Activated naive CD8-positive, alpha-beta T cell treated with anti-CD3 and anti-CD28 coated beads, Interleukin-2, amount 10 ng/mL, durations not matched to agents 7 days and 5 days (primary cell): ENCODE measurements at regions not wholly inside any gene's neighbourhood (a gene's known extent, or its start where the extent isn't known, plus 50 kb on each side); places are given as distances from the start of the nearest gene placed in this dataset.

ENCODE experiments used
- ATAC-seq: fragments of 150-1000 bp; cut with Tn5 transposase; one replicate; pipeline ENCODE4 v1.10.0; 2021; ENCODE audit warnings: low read depth, moderate library complexity
- POLR2A ChIA-PET: fragments of 350-600 bp; sonication (Branson Sonifier 250); formaldehyde crosslinking; loops from one replicate; lab custom pipeline; 2021; ENCODE audit warnings: antibody characterized with exemption; lab: Charles Lee
- DNase-seq: peaks from one replicate; pipeline ENCODE4 v3.0.0; 2021
- H3K27ac Mint-ChIP-seq: one replicate; pipeline ENCODE4 v1.8.0; 2022; ENCODE audit warnings: mild to moderate bottlenecking, mixed read lengths
- H3K27me3 Mint-ChIP-seq: one replicate; pipeline ENCODE4 v1.8.0; 2022; ENCODE audit warnings: mild to moderate bottlenecking, moderate library complexity, mixed read lengths
- H3K36me3 Mint-ChIP-seq: one replicate; pipeline ENCODE4 v1.8.0; 2021; ENCODE audit warnings: mild to moderate bottlenecking, mixed read lengths
- H3K4me1 Mint-ChIP-seq: one replicate; pipeline ENCODE4 v1.8.0; 2021; ENCODE audit warnings: mixed read lengths
- H3K4me3 Mint-ChIP-seq: one replicate; pipeline ENCODE4 v1.8.0; 2022; ENCODE audit warnings: mild to moderate bottlenecking, moderate library complexity, mixed read lengths
- H3K9me3 Mint-ChIP-seq: one replicate; pipeline ENCODE4 v1.8.0; 2021; ENCODE audit warnings: mixed read lengths

DNA sequence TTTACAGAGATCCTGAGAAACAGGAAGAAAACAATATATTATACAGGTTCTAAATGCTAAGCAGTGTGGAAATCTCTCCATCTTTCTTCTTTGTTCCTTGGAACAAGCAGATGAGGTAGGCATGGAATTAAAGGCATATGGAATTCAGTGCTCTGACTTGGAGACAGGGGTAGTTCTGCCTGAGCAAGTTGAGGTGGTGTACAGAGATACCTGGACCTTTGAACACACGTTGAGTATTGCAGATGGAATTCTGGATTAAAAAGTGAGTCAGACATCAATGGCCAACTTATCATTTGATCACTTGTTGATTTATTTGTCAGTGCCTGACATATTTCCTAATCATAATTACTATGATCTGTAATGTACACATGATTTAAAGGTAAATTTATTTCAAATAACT, 293.9 kb upstream of the IRX4 start:
- no peaks in the 10 kb centered on the region for H3K36me3 Mint-ChIP-seq
- no peak overlapping the region for H3K27ac Mint-ChIP-seq
- H3K4me1 Mint-ChIP-seq = no peaks in the 10 kb centered on the region
- POLR2A ChIA-PET = no interaction called here
- H3K27me3 Mint-ChIP-seq = no peaks in the 10 kb centered on the region
- no peak overlapping the region for H3K4me3 Mint-ChIP-seq
- H3K9me3 Mint-ChIP-seq = no peaks in the 10 kb centered on the region
- ATAC-seq (no peak), DNase-seq (no peak)

DNA sequence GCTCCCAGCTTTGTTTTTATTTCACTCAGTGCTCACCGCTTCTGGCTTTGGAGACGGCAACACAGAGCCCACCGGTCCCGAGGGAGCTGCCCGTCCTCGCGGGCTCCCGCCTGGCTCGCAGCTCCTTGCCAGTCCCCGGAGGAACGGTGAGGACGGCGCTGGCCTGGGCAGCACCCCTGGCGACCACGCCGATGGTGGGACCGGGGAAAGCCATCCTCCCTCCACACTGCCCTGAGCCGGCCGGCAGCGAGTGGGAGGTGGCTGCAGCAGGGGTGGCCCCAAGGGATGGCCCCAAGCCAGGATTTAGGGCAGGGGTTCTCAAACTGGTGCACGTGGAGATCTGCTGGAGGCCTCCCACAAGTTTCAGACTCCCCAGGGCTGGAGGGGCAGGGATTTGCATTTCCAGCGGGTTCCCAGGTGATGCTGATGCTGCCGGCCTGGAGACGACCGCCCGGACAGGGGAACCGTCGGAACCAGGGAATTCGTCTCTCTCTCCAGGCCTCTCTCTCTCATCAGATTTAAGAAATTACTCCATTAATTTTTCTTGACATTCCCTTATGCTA, 293.2 kb upstream of the IRX4 start:
- H3K27me3 Mint-ChIP-seq = no peaks in the 10 kb centered on the region
- H3K4me3 Mint-ChIP-seq = no peak overlapping the region
- ATAC-seq (no peak), DNase-seq (no peak)
- POLR2A ChIA-PET = no interaction called here
- H3K27ac Mint-ChIP-seq = no peak overlapping the region
- H3K9me3 Mint-ChIP-seq = no peaks in the 10 kb centered on the region
- H3K4me1 Mint-ChIP-seq = no peaks in the 10 kb centered on the region
- H3K36me3 Mint-ChIP-seq = no peaks in the 10 kb centered on the region

DNA sequence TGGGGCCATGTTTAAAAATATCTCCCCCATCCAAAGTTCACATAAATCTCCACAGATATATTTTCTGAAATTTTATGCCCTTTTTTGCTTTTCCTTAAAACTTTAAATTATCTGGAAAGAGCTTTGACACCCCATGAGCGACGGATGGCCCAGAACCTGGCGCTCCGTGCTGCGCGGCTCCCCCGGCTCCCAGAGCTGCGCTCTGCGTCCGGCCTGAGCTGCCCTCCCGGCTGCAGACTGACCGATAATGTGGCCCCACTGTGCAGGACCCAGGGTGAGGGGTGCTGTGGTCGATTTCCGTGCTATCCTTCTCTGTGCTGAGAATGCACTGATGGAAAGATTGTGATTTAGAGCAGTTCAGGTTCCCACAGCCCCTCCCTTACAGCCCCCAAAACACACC, 292.3 kb upstream of the IRX4 start:
- Mint-ChIP-seq H3K4me3 (no peak overlapping the region), H3K36me3 (no peaks in the 10 kb centered on the region), H3K27me3 (no peaks in the 10 kb centered on the region), H3K27ac (no peak overlapping the region), H3K4me1 (no peaks in the 10 kb centered on the region), H3K9me3 (no peaks in the 10 kb centered on the region)
- POLR2A ChIA-PET = no interaction called here
- DNase-seq (no peak), ATAC-seq (no peak)

DNA sequence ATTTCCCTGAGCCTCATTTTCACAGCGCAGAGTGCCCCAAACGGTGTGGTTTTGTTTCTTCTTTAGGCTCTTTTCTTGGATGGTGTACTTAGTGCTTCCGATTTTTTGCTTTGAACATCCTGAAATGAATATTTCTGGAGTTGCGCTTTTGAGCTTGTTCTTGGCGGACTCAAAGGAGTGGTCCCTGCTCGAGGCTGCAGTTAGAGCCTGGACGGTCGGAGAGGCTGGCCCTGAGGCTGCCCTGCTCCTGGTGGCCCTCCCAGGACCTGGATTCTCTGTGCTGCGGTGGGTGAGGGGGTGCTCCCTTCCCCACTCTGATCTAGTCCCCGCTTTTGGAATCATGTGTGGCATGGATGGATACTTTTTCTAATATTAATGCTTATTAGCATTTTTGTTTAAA, 291.8 kb upstream of the IRX4 start:
- no peak overlapping the region for H3K27ac Mint-ChIP-seq
- no peaks in the 10 kb centered on the region for H3K27me3 Mint-ChIP-seq
- no peaks in the 10 kb centered on the region for H3K4me1 Mint-ChIP-seq
- DNase-seq (no peak), ATAC-seq (no peak)
- POLR2A ChIA-PET = no interaction called here
- no peak overlapping the region for H3K4me3 Mint-ChIP-seq
- no peaks in the 10 kb centered on the region for H3K36me3 Mint-ChIP-seq
- no peaks in the 10 kb centered on the region for H3K9me3 Mint-ChIP-seq

DNA sequence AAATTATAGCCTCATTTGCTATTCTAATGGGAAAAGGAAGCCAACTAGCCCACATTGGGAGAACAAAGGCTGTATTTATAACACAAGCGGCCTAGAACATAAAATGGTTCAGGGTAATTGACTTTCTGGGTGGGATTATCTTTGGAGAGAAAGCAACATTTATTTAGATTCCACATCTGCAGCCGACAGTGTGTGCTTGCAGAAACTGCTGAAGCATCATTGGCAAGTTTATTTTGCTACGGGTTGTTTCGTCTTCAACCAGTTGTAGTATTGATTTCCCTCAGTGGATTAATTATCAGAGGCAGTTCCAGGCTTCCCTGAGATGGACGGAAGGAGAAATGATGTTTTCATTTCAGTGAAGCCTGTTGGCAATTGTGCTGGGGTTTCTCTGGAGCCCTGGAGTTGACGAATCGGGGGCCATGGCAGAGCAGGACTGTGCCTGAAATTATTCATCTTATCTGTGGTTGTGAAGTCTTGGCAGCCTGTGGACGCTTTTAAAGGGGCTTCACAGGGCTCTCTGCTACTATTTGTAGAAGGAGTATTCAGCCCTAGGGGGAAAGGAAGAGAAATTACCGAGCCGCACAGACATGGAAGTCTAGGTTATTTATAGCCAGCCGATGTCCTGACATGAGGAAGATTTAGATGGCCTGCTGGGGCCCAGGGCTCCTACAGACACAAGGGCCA, 290.6 kb upstream of the IRX4 start:
- DNase-seq (no peak), ATAC-seq (no peak)
- Mint-ChIP-seq H3K27ac (no peak overlapping the region), H3K36me3 (no peaks in the 10 kb centered on the region), H3K27me3 (no peaks in the 10 kb centered on the region), H3K4me3 (no peak overlapping the region), H3K9me3 (no peaks in the 10 kb centered on the region), H3K4me1 (no peaks in the 10 kb centered on the region)
- POLR2A ChIA-PET = no interaction called here

DNA sequence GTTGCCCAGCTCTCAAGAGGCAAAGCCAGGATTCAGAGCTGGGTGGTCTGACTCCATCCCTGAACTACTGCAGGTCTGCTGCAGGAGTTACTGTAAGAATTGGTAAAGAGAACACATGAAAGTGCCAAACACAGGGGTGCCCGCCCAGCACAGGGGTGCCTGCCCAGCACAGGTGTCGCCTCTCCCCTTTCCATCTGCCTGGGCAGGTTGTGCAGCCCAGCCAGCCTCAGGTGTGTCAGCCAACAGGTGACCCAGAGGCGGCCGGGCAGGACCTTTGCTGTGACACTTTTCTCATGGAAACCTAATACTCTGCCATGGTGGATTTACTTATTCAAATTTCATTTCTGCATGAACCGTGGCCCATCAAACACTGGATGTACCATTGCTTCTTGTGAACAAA, 289.7 kb upstream of the IRX4 start:
- DNase-seq (no peak), ATAC-seq (no peak)
- no peak overlapping the region for H3K27ac Mint-ChIP-seq
- H3K4me1 Mint-ChIP-seq = no peaks in the 10 kb centered on the region
- POLR2A ChIA-PET = no interaction called here
- H3K9me3 Mint-ChIP-seq = no peaks in the 10 kb centered on the region
- H3K36me3 Mint-ChIP-seq = no peaks in the 10 kb centered on the region
- H3K27me3 Mint-ChIP-seq = no peaks in the 10 kb centered on the region
- no peak overlapping the region for H3K4me3 Mint-ChIP-seq

DNA sequence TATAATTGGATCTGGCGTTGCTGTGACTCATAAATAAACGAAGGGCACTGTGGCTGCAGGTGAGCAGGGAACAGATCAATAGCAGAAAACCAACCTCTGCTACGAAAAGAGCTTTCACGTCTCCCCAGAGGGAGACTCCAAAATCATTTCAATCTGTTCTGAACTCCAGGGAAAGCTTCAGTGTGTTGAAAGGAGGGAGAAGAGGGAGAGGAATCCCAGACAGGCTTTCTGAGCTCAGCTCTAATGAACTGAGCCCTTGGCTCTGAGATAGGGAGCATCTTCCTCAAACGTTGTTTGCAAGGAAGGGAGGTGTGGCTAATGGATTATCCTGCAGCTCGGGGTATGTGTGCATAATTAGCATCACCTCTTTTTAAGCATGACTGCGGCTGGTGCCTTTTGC, 288.0 kb upstream of the IRX4 start:
- H3K9me3 Mint-ChIP-seq = no peaks in the 10 kb centered on the region
- H3K27me3 Mint-ChIP-seq = no peaks in the 10 kb centered on the region
- H3K36me3 Mint-ChIP-seq = no peaks in the 10 kb centered on the region
- no peak overlapping the region for H3K4me3 Mint-ChIP-seq
- H3K4me1 Mint-ChIP-seq = no peaks in the 10 kb centered on the region
- no peak overlapping the region for H3K27ac Mint-ChIP-seq
- no peak for ATAC-seq
- no peak for DNase-seq
- POLR2A ChIA-PET = no interaction called here

DNA sequence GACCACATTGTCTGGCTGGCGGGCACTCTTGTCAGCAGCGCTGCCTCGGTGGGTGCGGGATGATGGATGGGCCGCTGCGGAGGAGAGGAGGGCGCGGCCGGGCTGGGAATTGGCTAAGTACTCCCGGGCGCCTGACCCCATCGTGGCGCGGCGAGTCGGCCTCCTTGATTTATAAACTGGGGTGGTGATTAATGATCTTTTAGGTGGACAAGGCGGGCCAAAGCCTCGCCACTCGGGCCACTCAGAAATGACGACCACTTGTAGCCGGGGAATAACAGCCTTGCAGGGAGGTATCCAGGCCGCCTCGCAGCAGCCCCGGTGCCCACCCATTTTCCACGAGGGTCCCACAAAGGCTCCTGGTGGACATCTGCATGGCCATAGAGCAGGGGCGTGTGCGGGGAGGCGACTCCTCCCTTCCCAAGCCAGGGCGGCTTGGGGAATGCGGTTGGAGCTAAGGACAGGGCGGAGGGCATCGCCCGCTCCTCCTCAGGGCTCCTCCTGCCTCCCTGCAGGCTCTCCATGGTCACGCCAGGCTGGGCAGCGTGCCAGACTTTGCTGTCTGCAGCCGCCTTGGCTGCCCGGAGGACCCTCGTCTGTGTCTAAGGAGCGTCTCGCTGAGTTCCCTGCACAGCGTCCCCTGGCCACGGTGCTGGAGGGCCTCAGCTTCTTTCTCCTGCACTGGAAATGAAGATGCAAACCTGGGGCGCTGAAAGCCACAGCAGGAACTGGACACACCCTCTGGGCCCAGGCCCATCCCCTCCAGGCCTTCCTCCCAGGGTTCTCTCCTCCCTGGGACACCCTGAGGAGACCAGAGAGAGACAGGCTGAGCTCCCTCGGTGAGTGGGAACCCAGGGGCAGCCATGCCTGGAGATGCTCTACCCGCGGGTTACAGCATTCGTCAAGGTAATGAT, 287.4 kb upstream of the IRX4 start:
- ATAC-seq (no peak), DNase-seq (no peak)
- Mint-ChIP-seq H3K4me1 (no peaks in the 10 kb centered on the region), H3K4me3 (no peak overlapping the region), H3K27ac (no peak overlapping the region), H3K9me3 (no peaks in the 10 kb centered on the region), H3K27me3 (no peaks in the 10 kb centered on the region), H3K36me3 (no peaks in the 10 kb centered on the region)
- POLR2A ChIA-PET = no interaction called here

DNA sequence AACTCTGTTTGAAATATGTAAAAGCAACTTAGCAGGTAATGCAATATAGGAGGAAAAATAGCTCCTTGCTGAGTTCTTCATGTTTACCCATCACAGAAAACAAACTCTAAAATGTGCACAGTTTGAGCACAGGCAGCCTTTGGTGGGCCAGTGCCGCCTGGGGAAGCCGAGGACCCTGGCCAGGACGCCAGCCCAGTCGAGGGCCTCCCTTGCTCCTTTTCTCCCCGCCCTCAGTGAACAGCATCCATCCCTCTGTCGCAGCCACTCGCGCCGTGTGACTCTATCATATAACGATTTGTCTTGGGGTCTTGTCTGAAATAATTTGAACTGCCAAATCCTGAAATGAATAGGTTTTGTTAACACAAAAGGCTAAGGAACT, 286.7 kb upstream of the IRX4 start:
- Mint-ChIP-seq H3K4me3 (no peak overlapping the region), H3K9me3 (no peaks in the 10 kb centered on the region), H3K27me3 (no peaks in the 10 kb centered on the region), H3K4me1 (no peaks in the 10 kb centered on the region), H3K27ac (no peak overlapping the region), H3K36me3 (no peaks in the 10 kb centered on the region)
- POLR2A ChIA-PET = no interaction called here
- DNase-seq = no peak
- no peak for ATAC-seq

DNA sequence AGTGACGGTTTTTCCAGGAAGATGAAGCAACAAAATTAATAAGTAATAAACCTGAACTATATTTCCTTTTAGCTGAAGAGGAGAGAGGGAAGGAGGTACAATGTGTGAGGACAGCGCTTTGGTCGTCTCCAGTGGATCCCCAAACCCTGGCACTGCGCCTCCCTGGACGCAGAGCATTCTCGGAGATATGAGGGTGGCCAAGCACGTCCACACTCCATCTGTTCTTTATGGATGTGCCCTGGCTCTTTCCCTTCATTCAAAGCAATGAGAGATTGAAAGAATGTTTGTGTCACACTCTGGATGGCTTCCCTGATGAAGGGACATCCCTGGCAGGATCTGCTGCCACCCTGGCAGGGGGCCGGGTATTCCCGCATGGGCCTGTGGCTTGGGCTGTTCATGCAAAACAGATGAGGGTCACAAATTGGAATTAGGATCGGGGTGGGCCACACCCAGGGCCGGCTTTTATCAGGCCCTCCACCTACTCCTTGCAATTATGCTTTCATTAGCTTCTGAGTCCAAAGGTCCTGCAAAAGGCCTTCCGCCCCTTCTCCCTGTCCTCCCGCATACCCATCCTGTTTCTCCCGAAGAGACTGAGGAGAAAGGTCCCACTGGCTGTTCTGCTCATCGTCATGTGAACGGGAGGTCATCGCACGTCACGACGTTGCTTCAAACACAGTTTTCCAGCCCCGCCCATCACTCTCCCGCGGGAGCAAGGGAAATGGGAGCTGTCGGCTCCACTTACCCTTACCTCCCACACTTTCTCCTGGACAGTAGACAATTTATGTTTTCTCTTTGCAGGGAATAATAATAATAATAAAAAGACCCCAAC, 286.1 kb upstream of the IRX4 start:
- H3K36me3 Mint-ChIP-seq = no peaks in the 10 kb centered on the region
- H3K4me1 Mint-ChIP-seq = no peaks in the 10 kb centered on the region
- no peaks in the 10 kb centered on the region for H3K9me3 Mint-ChIP-seq
- DNase-seq (no peak), ATAC-seq (no peak)
- H3K27ac Mint-ChIP-seq = no peak overlapping the region
- no peak overlapping the region for H3K4me3 Mint-ChIP-seq
- H3K27me3 Mint-ChIP-seq = no peaks in the 10 kb centered on the region
- POLR2A ChIA-PET = no interaction called here

DNA sequence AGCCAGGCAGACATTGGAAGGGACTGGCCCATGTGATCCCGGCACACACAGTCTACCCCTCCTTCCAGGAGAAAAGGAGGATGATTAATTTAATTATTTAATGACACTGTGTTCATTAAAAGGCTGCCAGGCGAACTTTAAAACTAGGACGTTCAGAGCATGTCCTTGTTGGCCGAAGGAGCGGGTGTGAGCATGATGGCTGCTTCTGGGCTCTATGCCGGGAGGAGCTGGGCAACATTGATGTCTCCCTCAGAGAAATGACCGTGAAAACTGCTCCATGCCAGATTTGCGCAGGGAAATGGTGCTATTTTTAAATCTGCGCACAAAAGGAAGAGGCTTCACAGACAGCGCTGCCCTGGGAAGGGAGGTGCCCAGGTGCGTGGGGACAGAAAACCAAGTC, 284.9 kb upstream of the IRX4 start:
- Mint-ChIP-seq H3K27ac (no peak overlapping the region), H3K27me3 (peaks cover 2% of the 10 kb centered on the region), H3K4me3 (no peak overlapping the region), H3K4me1 (no peaks in the 10 kb centered on the region), H3K36me3 (no peaks in the 10 kb centered on the region), H3K9me3 (no peaks in the 10 kb centered on the region)
- ATAC-seq (no peak), DNase-seq (no peak)
- POLR2A ChIA-PET = no interaction called here

DNA sequence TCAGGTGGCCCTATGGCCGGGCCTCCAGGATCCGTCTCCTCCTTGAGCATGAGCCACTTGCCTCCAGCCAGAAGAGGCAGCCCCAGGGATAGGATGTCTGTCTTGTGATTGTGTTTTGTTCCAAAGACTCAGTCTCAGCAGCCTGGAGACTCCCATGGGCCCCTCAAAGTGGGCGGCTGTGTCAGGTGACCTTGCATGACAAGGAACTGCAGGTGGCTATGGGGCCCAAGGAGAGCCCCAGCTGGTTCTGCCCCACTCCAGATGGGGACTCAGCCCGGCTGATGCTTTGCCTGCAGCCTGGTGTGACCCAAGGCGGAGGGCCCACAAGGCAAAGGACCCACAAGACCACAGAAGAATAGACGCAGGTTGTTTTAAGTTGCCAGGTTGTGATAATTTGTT, 284.3 kb upstream of the IRX4 start:
- no peak overlapping the region for H3K27ac Mint-ChIP-seq
- no peaks in the 10 kb centered on the region for H3K4me1 Mint-ChIP-seq
- no peak for DNase-seq
- no peaks in the 10 kb centered on the region for H3K9me3 Mint-ChIP-seq
- no peaks in the 10 kb centered on the region for H3K36me3 Mint-ChIP-seq
- peaks cover 2% of the 10 kb centered on the region for H3K27me3 Mint-ChIP-seq
- H3K4me3 Mint-ChIP-seq = no peak overlapping the region
- POLR2A ChIA-PET = no interaction called here
- no peak for ATAC-seq

DNA sequence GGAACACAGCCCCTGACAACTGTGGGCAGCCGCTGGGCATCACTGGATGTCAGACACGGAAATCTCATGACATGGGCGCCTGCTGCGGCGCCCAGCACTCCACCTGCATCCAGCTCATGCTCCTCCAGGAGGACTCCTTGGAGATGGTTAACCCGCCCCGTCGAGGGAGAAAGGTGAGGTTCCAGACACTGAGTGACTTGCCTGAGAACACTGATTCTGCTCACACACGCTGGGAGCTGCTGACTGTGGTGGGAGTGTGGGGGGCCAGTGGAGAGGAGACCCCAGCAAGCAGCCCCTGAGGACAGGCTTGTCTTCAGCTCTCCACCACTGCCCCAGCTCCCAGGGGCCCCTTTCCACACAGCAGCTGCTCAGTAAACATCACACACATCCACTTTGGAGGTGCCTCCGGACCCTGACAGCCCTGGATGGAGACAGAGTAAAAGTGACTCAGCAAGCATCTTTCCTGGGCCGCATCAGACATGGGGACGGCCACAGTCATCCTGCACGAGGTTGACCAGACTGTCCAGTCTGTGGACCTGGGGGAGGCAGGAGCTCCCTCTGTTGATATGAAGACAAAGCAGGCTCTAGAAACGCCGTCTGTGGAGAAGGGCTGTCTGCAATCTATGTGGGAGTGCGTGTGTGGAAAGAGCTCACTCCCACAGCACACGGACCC, 283.7 kb upstream of the IRX4 start:
- Mint-ChIP-seq H3K36me3 (no peaks in the 10 kb centered on the region), H3K9me3 (no peaks in the 10 kb centered on the region), H3K27me3 (peaks cover 2% of the 10 kb centered on the region), H3K27ac (no peak overlapping the region), H3K4me3 (no peak overlapping the region), H3K4me1 (no peaks in the 10 kb centered on the region)
- DNase-seq (no peak), ATAC-seq (no peak)
- POLR2A ChIA-PET = no interaction called here
